Activated naive CD4-positive, alpha-beta T cell treated with anti-CD3 and anti-CD28 coated beads, Interleukin-2, amount 10 ng/mL, durations not matched to agents 7 days and 5 days (primary cell): ENCODE measurements at regions not wholly inside any gene's neighbourhood (a gene's known extent, or its start where the extent isn't known, plus 50 kb on each side); places are given as distances from the start of the nearest gene placed in this dataset.
A peak's percentile ranks its signal among the peaks of the same experiment; 100 is the strongest.
"Not testable (repeated sequence)": the region's sequence is repeated elsewhere in the genome, so short reads cannot be mapped to it uniquely, and the experiment has no call there.

Source experiments
- CTCF ChIA-PET: fragments of 350-600 bp; sonication (Branson Sonifier 250); formaldehyde crosslinking; loops from one replicate; lab custom pipeline; 2021; ENCODE audit warnings: antibody characterized with exemption; lab: Charles Lee
- DNase-seq: peaks from one replicate; pipeline ENCODE4 v3.0.0-alpha.2; 2020
- H3K27ac Mint-ChIP-seq: one replicate; pipeline ENCODE4 v1.8.0; 2021; ENCODE audit warnings: mild to moderate bottlenecking, moderate library complexity, mixed read lengths
- H3K27me3 Mint-ChIP-seq: one replicate; pipeline ENCODE4 v1.8.0; 2021; ENCODE audit warnings: mild to moderate bottlenecking, mixed read lengths
- H3K36me3 Mint-ChIP-seq: one replicate; pipeline ENCODE4 v1.8.0; 2021; ENCODE audit warnings: mixed read lengths
- H3K4me1 Mint-ChIP-seq: one replicate; pipeline ENCODE4 v1.8.0; 2021; ENCODE audit warnings: mixed read lengths
- H3K4me3 Mint-ChIP-seq: one replicate; pipeline ENCODE4 v1.8.0; 2021; ENCODE audit warnings: mild to moderate bottlenecking, moderate library complexity, mixed read lengths
- H3K9me3 Mint-ChIP-seq: one replicate; pipeline ENCODE4 v1.8.0; 2021; ENCODE audit warnings: mixed read lengths

DNA sequence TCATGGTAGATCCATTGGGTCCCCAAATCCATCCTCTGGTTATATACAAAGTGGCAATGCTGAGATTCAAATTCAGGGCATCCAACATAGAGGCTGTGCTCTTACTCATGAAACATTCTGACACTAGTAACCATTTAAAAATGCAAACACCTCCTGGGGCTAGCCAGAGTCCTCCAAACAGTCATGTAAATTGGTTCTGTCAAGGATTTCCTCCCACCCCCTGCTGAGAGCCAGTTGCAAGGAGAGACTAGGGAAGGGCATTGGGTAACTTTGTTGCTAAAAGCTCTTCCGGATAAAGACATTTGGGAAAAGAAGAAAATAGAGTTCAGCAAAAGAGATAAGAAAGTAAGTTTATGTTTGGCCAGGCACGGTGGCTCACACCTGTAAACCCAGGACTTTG, 58.3 kb downstream of the ART5 start:
- H3K4me1 Mint-ChIP-seq, CTCF ChIA-PET, H3K4me3 Mint-ChIP-seq, H3K27ac Mint-ChIP-seq, H3K9me3 Mint-ChIP-seq, DNase-seq, H3K36me3 Mint-ChIP-seq: not testable (repeated sequence)
- H3K27me3 Mint-ChIP-seq = peaks cover 72% of the 10 kb centered on the region

- H3K27ac Mint-ChIP-seq, H3K4me1 Mint-ChIP-seq, CTCF ChIA-PET, H3K9me3 Mint-ChIP-seq, DNase-seq, H3K36me3 Mint-ChIP-seq: not testable (repeated sequence)
- peaks cover 74% of the 10 kb centered on the region for H3K27me3 Mint-ChIP-seq
- peak overlapping the region; percentile 54 for H3K4me3 Mint-ChIP-seq
Observed at GRCh38 chr11:3581389-3581725, 60.4 kb downstream of the ART5 start.

DNA sequence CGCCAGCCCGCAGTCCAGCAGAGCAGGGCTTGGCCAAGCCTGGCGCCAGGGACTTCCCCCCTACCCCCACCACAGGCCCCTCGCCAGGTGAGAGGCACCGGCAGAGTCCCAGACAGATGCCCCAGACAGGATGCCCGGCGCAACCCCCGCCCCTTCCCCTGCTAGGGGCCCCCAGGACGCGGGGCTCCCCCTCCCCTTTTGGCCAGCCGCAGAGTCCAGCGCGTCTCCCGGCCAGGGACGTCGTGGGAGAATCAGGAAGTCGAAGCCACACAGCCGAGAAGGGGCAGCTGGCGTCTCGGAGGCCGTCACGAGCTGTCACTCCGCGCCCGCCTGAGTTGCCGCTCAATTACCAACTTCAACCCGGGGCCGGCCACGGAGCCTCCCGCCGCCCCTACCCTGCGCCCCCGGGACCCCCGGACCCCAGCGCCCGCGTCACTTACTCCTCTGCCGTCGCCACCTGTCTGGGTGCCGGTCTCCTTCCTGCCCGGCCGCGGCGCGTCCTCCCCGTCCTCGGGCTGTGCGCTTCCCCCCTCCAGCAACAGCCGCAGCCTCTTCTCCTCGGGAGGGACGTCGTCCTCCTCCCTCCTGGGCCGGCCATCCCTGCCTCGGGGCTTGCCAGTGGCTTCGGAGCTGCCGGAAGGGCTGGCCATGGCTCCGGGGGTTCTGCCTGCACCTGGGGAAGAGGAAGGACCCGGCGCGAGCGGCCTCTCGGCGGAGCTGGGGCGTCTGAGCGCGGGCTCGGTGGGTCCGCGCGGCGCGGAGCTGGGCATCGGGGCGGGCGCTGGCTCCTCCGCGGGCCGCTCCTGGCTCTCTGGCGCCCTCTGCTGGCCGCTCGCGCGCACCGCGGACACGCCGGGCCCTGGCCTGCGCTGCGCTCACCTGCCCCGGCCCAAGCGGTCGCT, 61.1 kb downstream of the ART5 start:
- H3K4me1 Mint-ChIP-seq, CTCF ChIA-PET, H3K27ac Mint-ChIP-seq, H3K9me3 Mint-ChIP-seq, H3K36me3 Mint-ChIP-seq: not testable (repeated sequence)
- peak; percentile 61 for DNase-seq
- H3K4me3 Mint-ChIP-seq = peak overlapping the region; percentile 58
- H3K27me3 Mint-ChIP-seq = peaks cover 76% of the 10 kb centered on the region

- H3K4me1 Mint-ChIP-seq, H3K27ac Mint-ChIP-seq, CTCF ChIA-PET, H3K36me3 Mint-ChIP-seq, DNase-seq, H3K9me3 Mint-ChIP-seq: not testable (repeated sequence)
- H3K27me3 Mint-ChIP-seq = peaks cover 74% of the 10 kb centered on the region
- H3K4me3 Mint-ChIP-seq = peak overlapping the region; percentile 58
Observed at GRCh38 chr11:3579600-3580459, 62.0 kb downstream of the ART5 start.

DNA sequence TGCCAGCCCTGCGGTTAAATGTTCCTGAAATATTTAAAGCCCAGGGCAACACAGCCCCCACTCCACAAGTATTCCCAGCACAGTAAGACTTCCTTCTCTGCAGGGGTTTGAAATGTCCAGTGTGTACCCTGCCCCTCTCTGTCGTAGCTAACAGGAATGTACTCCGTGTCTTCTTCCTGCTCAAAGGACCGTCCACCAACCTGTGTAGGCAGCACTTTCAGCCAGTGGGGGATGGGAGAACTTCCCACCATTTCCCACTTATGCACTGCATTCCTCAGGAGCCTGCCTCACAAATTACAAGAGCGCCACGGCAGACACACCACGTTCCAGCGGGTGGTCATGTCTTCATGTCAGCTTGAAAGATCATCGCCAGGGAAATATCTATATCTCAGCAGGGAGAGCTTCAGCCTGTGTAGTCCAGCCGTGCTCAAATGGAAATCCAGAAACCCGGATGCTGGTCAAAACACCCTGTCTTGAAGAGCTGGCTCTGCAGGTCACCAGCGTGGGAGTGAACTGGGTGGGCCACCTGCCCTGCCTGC, 65.7 kb downstream of the ART5 start:
- H3K36me3 Mint-ChIP-seq, H3K27ac Mint-ChIP-seq, H3K4me3 Mint-ChIP-seq, CTCF ChIA-PET, DNase-seq, H3K9me3 Mint-ChIP-seq, H3K4me1 Mint-ChIP-seq: not testable (repeated sequence)
- H3K27me3 Mint-ChIP-seq = peaks cover 52% of the 10 kb centered on the region

DNA sequence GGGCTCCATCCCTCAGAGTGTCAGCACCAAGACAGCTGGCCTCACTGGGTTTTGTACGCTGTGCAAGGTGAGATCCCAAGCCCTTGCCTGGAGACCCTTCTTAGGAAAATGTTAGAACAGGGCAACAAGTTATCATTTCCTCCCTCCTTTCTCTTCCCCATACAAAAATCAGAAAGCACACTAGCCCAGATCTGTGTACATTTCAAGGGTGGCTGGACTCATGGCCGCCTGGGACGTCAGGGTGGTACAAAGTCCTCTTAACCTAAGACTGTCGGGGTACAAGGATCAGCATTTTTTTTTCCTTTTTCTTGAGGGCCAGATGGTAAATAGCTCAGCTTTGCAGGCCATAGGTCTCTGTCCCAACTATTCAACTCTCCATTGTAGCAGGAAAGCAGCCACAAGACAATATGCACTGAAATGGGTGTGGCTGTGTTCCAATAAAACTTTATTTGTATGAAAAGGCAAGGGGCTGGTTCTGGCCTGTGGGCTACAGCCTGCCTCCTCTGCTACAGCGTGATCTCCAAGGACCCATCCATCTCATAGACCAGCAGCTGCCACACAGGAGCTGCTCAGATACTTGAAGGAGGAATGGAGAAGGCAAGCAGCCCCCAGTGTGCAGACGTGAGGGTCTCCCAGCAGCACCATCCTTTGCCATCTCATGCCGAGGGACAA, 68.7 kb downstream of the ART5 start:
- CTCF ChIA-PET, H3K4me3 Mint-ChIP-seq, H3K36me3 Mint-ChIP-seq, H3K4me1 Mint-ChIP-seq, H3K27ac Mint-ChIP-seq, DNase-seq, H3K9me3 Mint-ChIP-seq: not testable (repeated sequence)
- peaks cover 23% of the 10 kb centered on the region for H3K27me3 Mint-ChIP-seq

DNA sequence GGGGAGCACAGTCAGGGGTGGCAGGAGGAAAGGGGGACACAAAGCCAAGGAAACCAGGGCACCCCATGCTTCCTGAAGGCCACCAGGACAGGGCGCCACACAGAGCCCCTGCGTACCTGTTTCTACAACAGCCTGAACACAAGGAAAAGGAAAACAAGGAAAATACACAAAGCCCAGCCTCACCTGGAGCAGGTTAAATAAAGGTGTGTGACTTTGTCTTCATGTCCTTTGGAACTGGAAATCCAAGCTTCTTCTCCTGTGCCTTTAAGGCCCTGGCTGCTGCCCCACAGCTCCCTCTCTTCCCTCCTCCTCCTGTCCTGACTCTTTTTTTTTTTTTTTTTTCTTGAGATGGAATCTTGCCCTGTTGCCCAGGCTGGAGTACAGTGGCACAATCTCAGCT, 70.0 kb downstream of the ART5 start:
- DNase-seq, H3K4me3 Mint-ChIP-seq, H3K9me3 Mint-ChIP-seq, H3K4me1 Mint-ChIP-seq, H3K27ac Mint-ChIP-seq, CTCF ChIA-PET, H3K36me3 Mint-ChIP-seq: not testable (repeated sequence)
- H3K27me3 Mint-ChIP-seq = peaks cover 24% of the 10 kb centered on the region

GRCh38 chr11:3565838-3566237, 76.0 kb downstream of the ART5 start:
- peaks cover 17% of the 10 kb centered on the region for H3K27me3 Mint-ChIP-seq
- DNase-seq, H3K27ac Mint-ChIP-seq, CTCF ChIA-PET, H3K9me3 Mint-ChIP-seq, H3K4me1 Mint-ChIP-seq, H3K36me3 Mint-ChIP-seq, H3K4me3 Mint-ChIP-seq: not testable (repeated sequence)

- H3K4me3 Mint-ChIP-seq, CTCF ChIA-PET, H3K4me1 Mint-ChIP-seq, DNase-seq, H3K9me3 Mint-ChIP-seq, H3K36me3 Mint-ChIP-seq, H3K27ac Mint-ChIP-seq: not testable (repeated sequence)
- H3K27me3 Mint-ChIP-seq = peaks cover 17% of the 10 kb centered on the region
Observed at GRCh38 chr11:3564383-3564782, 77.4 kb downstream of the ART5 start.

GRCh38 chr11:3554621-3555020, 87.2 kb downstream of the ART5 start:
- H3K4me1 Mint-ChIP-seq, H3K9me3 Mint-ChIP-seq, H3K4me3 Mint-ChIP-seq, H3K27me3 Mint-ChIP-seq, H3K36me3 Mint-ChIP-seq, CTCF ChIA-PET: not testable (repeated sequence)
- H3K27ac Mint-ChIP-seq = peak overlapping the region; percentile 82
- peak; percentile 34 for DNase-seq

GRCh38 chr11:3544990-3545389, 96.8 kb downstream of the ART5 start:
- H3K9me3 Mint-ChIP-seq, CTCF ChIA-PET, H3K4me1 Mint-ChIP-seq, H3K36me3 Mint-ChIP-seq: not testable (repeated sequence)
- Mint-ChIP-seq H3K27me3 (peaks cover 15% of the 10 kb centered on the region), H3K27ac (peak overlapping the region; percentile 90), H3K4me3 (peak overlapping the region; percentile 60)
- DNase-seq = peak; percentile 23

DNA sequence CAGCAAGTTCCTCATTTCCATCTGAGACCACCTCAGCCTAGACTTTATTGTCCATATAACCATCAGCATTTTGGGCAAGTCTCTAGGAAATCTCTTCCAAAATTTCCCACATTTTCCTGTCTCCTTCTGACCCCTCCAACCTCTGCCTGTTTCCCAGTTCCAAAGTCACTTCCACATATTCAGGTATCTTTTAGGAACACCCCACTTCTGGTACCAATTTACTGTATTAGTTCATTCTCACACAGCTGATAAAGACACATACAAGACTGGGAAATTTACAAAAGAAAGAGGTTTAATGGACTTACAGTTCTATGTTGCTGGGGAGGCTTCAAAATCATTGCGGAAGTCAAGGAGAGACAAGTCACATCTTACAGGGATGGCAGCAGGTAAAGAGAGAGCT, 103.6 kb downstream of the ART5 start:
- H3K27me3 Mint-ChIP-seq = peaks cover 23% of the 10 kb centered on the region
- H3K9me3 Mint-ChIP-seq, H3K36me3 Mint-ChIP-seq, DNase-seq, H3K4me3 Mint-ChIP-seq, CTCF ChIA-PET, H3K4me1 Mint-ChIP-seq, H3K27ac Mint-ChIP-seq: not testable (repeated sequence)

GRCh38 chr11:3537254-3537653, 104.5 kb downstream of the ART5 start:
- H3K36me3 Mint-ChIP-seq, H3K9me3 Mint-ChIP-seq, H3K27ac Mint-ChIP-seq, DNase-seq, CTCF ChIA-PET, H3K4me3 Mint-ChIP-seq, H3K4me1 Mint-ChIP-seq: not testable (repeated sequence)
- H3K27me3 Mint-ChIP-seq = peaks cover 23% of the 10 kb centered on the region

GRCh38 chr11:3532958-3533357, 108.8 kb downstream of the ART5 start:
- DNase-seq, H3K9me3 Mint-ChIP-seq, H3K4me1 Mint-ChIP-seq, H3K27ac Mint-ChIP-seq, H3K4me3 Mint-ChIP-seq, CTCF ChIA-PET, H3K36me3 Mint-ChIP-seq: not testable (repeated sequence)
- peaks cover 12% of the 10 kb centered on the region for H3K27me3 Mint-ChIP-seq
